Suprapubic skin (tissue), 4 donors: ENCODE measurements at regions not wholly inside any gene's neighbourhood (a gene's known extent, or its start where the extent isn't known, plus 50 kb on each side); places are given as distances from the start of the nearest gene placed in this dataset.

Experiments used
- POLR2A ChIP-seq, 2 donors: fragments of 450-650 bp; IDR thresholded peaks; one replicate each; pipeline ENCODE4 v1.6.1; 2017; ENCODE audit warnings: antibody characterized with exemption in 2 of 2, mild to moderate bottlenecking in 2 of 2, moderate library complexity in 2 of 2
- POLR2AphosphoS5 ChIP-seq, 3 donors: sonication (generic); formaldehyde crosslinking; IDR thresholded peaks; one replicate each; pipeline ENCODE4 v1.6.1; 2017; ENCODE audit warnings: antibody characterized with exemption in 3 of 3

- no peak for TF ChIP-seq POLR2AphosphoS5 (IDR thresholded peaks at IDR 0.05)
- TF ChIP-seq POLR2A (IDR thresholded peaks at IDR 0.05), result no peak
Observed at GRCh38 chr19:28553764-28554163, 659.2 kb downstream of the UQCRFS1 start.
